Liver (tissue), 8 donors: ENCODE measurements at regions not wholly inside any gene's neighbourhood (a gene's known extent, or its start where the extent isn't known, plus 50 kb on each side); places are given as distances from the start of the nearest gene placed in this dataset.

ENCODE experiments used
- DNase-seq: peaks from one replicate; pipeline ENCODE4 v3.0.0-alpha.2; 2017; ENCODE audit warnings: low spot score
- H3K27ac ChIP-seq, 2 donors: one replicate each; pipeline ENCODE4 v1.7.0; 2013; ENCODE audit warnings: inconsistent platforms in 2 of 2, low read length in 2 of 2, control low read depth in 1 of 2, low read depth in 1 of 2, mild to moderate bottlenecking in 1 of 2
- H3K27me3 ChIP-seq, 4 donors: one replicate each; pipeline versions ENCODE4 v1.6.1 to v1.7.0; 2013; ENCODE audit warnings: low read length in 3 of 4, inconsistent platforms in 1 of 4, mild to moderate bottlenecking in 1 of 4, moderate library complexity in 1 of 4; ENCODE audit not compliant: control insufficient read depth in 4 of 4, insufficient read depth in 4 of 4
- H3K36me3 ChIP-seq, 4 donors: one replicate each; pipeline versions ENCODE4 v1.6.1 to v1.7.0; 2013; ENCODE audit warnings: low read length in 3 of 4, mild to moderate bottlenecking in 3 of 4, low read depth in 1 of 4, moderate library complexity in 1 of 4; ENCODE audit not compliant: control insufficient read depth in 4 of 4, insufficient read depth in 3 of 4
- H3K4me1 ChIP-seq, 4 donors: one replicate each; pipeline versions ENCODE4 v1.6.1 to v1.7.0; 2013; ENCODE audit warnings: low read length in 3 of 4, mild to moderate bottlenecking in 3 of 4, moderate library complexity in 1 of 4; ENCODE audit not compliant: control insufficient read depth in 4 of 4, insufficient read depth in 4 of 4
- H3K4me3 ChIP-seq, 3 donors: one replicate each; pipeline versions ENCODE4 v1.6.1 to v1.7.0; 2013; ENCODE audit warnings: low read length in 3 of 3, control low read depth in 1 of 3, low read depth in 1 of 3, mild to moderate bottlenecking in 1 of 3
- H3K9ac ChIP-seq, 2 donors: one replicate each; pipeline ENCODE4 v1.7.0; 2013; ENCODE audit warnings: low read length in 2 of 2, mild to moderate bottlenecking in 2 of 2, moderate library complexity in 2 of 2, control low read depth in 1 of 2, low read depth in 1 of 2
- H3K9me3 ChIP-seq, 4 donors: one replicate each; pipeline versions ENCODE4 v1.6.1 to v1.7.0; 2013; ENCODE audit warnings: low read length in 3 of 4; ENCODE audit not compliant: control insufficient read depth in 4 of 4
- ATF3 ChIP-seq: IDR thresholded peaks from 2 replicates; pipeline ENCODE4 v1.6.1; 2016; ENCODE audit warnings: antibody characterized with exemption
- CTCF ChIP-seq: fragments of 150-350 bp; IDR thresholded peaks from 2 replicates; pipeline ENCODE4 v1.5.1; 2017; ENCODE audit warnings: improper control_type of control experiment, low read depth, low read length; ENCODE audit not compliant: missing input control
- EGR1 ChIP-seq, 2 donors: IDR thresholded peaks; 2 replicates each; pipeline ENCODE4 v1.6.1; 2016 to 2018; ENCODE audit warnings: antibody characterized with exemption in 2 of 2, low read depth in 2 of 2
- FOXA1 ChIP-seq: IDR thresholded peaks from 2 replicates; pipeline ENCODE4 v1.6.1; 2016; ENCODE audit warnings: antibody characterized with exemption
- FOXA2 ChIP-seq: IDR thresholded peaks from 2 replicates; pipeline ENCODE4 v1.6.1; 2016; ENCODE audit warnings: antibody characterized with exemption
- GABPA ChIP-seq, 2 donors: IDR thresholded peaks in 1 of 2; conservative IDR thresholded peaks in 1 of 2; 2 replicates each; pipeline ENCODE4 v1.6.1; 2016; ENCODE audit warnings: antibody characterized with exemption in 2 of 2, mild to moderate bottlenecking in 1 of 2, moderate library complexity in 1 of 2
- HNF4A ChIP-seq, 2 donors: conservative IDR thresholded peaks; 2 replicates each; pipeline ENCODE4 v1.6.1; 2016; ENCODE audit warnings: antibody characterized with exemption in 2 of 2, mild to moderate bottlenecking in 2 of 2
- HNF4G ChIP-seq: IDR thresholded peaks from 2 replicates; pipeline ENCODE4 v1.6.1; 2016; ENCODE audit warnings: antibody characterized with exemption
- JUND ChIP-seq, 2 donors: IDR thresholded peaks; 2 replicates each; pipeline ENCODE4 v1.6.1; 2016; ENCODE audit warnings: antibody characterized with exemption in 2 of 2
- MAX ChIP-seq: IDR thresholded peaks from 2 replicates; pipeline ENCODE4 v1.6.1; 2016; ENCODE audit warnings: antibody characterized with exemption
- RAD21 ChIP-seq, 2 donors: IDR thresholded peaks; 2 replicates each; pipeline ENCODE4 v1.6.1; 2016; ENCODE audit warnings: antibody characterized with exemption in 2 of 2, mild to moderate bottlenecking in 2 of 2
- REST ChIP-seq: IDR thresholded peaks from 2 replicates; pipeline ENCODE4 v1.6.1; 2016; ENCODE audit warnings: antibody characterized with exemption, mild to moderate bottlenecking
- RXRA ChIP-seq, 2 donors: IDR thresholded peaks; 2 replicates each; pipeline ENCODE4 v1.6.1; 2017 to 2018; ENCODE audit warnings: antibody characterized with exemption in 2 of 2, mild to moderate bottlenecking in 1 of 2
- SP1 ChIP-seq: IDR thresholded peaks from 2 replicates; pipeline ENCODE4 v1.6.1; 2018; ENCODE audit warnings: antibody characterized with exemption, mild to moderate bottlenecking
- TAF1 ChIP-seq: conservative IDR thresholded peaks from 2 replicates; pipeline ENCODE4 v1.6.1; 2016; ENCODE audit warnings: antibody characterized with exemption, mild to moderate bottlenecking
- YY1 ChIP-seq: IDR thresholded peaks from 2 replicates; pipeline ENCODE4 v1.6.1; 2016; ENCODE audit warnings: antibody characterized with exemption, mild to moderate bottlenecking
- ZBTB33 ChIP-seq: IDR thresholded peaks from 2 replicates; pipeline ENCODE4 v1.6.1; 2016; ENCODE audit warnings: antibody characterized with exemption
- WGBS: extraction: QIAGEN DNeasy Blood & Tissue Kit; methylation state at CpG from one replicate; pipeline ENCODE4 v1.1.7; 2013; 5-methylcytosine and 5-hydroxymethylcytosine counted together
- donor health status: healthy.
- donor health status: healthy.
- donor health status: healthy.
- donor health status: healthy.
- donor health status: healthy.

- TF ChIP-seq REST (no peak), ATF3 (no peak), HNF4G (no peak), RXRA (IDR thresholded peaks at IDR 0.05) (no peak), HNF4A (conservative IDR thresholded peaks at IDR 0.05) (no peak), EGR1 (IDR thresholded peaks at IDR 0.05; ENCODE audit: low read depth in 2 of 2) (no peak), JUND (IDR thresholded peaks at IDR 0.05) (no peak), RAD21 (IDR thresholded peaks at IDR 0.05) (no peak), TAF1 (no peak), FOXA1 (no peak)
Observed at GRCh38 chr2:106025796-106026195, 168.3 kb downstream of the UXS1 start (continued).

GRCh38 chr2:106021662-106022028 is 172.5 kb downstream of the UXS1 start:
- no peak overlapping the region for H3K27ac ChIP-seq
- WGBS: 70% methylated on average over 3 of the region's 3 CpGs
- no peaks in the 10 kb centered on the region for H3K9me3 ChIP-seq
- H3K36me3 ChIP-seq: no peaks in the 10 kb centered on the region
- no peaks in the 10 kb centered on the region for H3K4me1 ChIP-seq
- TF ChIP-seq RXRA (IDR thresholded peaks at IDR 0.05): no peak
- TF ChIP-seq FOXA1: no peak
- TF ChIP-seq HNF4A (conservative IDR thresholded peaks at IDR 0.05): no peak
- no peak for TF ChIP-seq CTCF
- TF ChIP-seq RAD21 (IDR thresholded peaks at IDR 0.05): no peak
- no peak for TF ChIP-seq REST
- TF ChIP-seq HNF4G: no peak
- TF ChIP-seq SP1: no peak
- TF ChIP-seq MAX: no peak
- TF ChIP-seq YY1: no peak
- no peak for TF ChIP-seq FOXA2
- no peak for TF ChIP-seq ZBTB33
- no peak for TF ChIP-seq GABPA (IDR thresholded peaks at IDR 0.05 in 1 of 2, conservative IDR thresholded peaks at IDR 0.05 in 1 of 2)
- no peak for TF ChIP-seq JUND (IDR thresholded peaks at IDR 0.05)
- DNase-seq: no peak
- no peak overlapping the region for H3K4me3 ChIP-seq
- H3K9ac ChIP-seq: no peak overlapping the region
- no peaks in the 10 kb centered on the region for H3K27me3 ChIP-seq
